Stimulated activated naive CD8-positive, alpha-beta T cell treated with anti-CD3 and anti-CD28 coated beads, Interleukin-15, Interleukin-2, amounts not matched to agents 100 U/mL and 50 U/mL, for 24 hours (primary cell): ENCODE measurements at regions not wholly inside any gene's neighbourhood (a gene's known extent, or its start where the extent isn't known, plus 50 kb on each side); places are given as distances from the start of the nearest gene placed in this dataset.
"Not testable (repeated sequence)": the region's sequence is repeated elsewhere in the genome, so short reads cannot be mapped to it uniquely, and the experiment has no call there.

Experiments used
- ATAC-seq: fragments of 150-1000 bp; cut with Tn5 transposase; one replicate; pipeline ENCODE4 v1.10.0; 2021
- DNase-seq: peaks from one replicate; pipeline ENCODE4 v3.0.0; 2021

DNA sequence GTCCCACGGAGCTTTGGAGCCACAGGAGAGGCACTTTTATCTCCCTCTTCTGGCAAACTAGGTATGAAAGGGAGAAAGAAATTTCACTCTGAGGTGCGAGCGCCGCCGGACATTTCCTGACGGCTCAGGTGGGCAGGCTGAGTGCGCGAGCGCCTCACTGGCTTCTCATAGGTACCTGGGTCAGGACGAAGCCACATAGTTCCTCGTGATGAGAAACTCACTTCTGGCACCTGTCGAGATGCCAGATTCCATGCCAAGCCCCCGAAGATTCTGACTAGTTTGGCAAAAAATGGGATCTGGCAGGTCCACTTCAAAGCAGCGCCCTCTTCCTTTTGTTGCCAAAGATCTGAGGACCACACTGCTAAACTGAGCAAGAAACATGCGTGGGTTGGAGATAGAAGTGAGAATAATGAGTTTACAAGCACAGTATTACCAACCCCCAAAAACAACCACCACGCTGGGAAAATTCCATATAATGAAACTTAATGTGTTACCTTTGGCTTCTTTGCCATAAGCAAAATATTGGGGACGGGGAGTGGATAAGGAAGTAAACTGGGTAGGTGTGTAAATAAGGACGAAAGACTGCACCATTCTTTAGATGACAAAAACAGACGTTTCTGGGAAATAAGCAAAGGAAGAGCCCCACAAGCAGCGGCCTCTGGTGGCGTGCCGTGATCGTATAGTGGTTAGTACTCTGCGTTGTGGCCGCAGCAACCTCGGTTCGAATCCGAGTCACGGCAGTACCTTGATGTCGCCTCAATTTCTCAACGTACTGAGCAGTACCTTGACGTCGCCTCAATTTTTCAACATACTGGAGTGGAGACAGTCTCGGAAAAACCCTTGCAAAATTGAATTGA lies 89.8 kb upstream of the PRSS16 start:
- peak; percentile 79 for DNase-seq
- ATAC-seq, result peak; percentile 94

DNA sequence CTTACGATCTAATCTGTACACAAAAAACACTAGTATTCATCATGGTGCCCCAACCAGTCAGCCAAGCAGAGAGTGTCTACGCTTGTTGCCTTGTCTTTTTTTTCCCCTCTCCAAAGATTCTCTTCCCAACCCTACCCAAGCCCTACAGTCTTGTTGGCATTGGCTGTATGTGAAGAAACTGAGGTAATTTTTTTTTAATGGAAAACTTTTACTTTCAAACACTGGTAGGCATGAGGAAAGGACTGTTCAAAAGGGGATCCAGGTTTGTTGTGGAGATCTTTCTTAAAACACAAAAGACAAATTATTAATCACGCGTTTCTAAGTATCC lies 89.2 kb upstream of the PRSS16 start:
- no peak for DNase-seq

DNA sequence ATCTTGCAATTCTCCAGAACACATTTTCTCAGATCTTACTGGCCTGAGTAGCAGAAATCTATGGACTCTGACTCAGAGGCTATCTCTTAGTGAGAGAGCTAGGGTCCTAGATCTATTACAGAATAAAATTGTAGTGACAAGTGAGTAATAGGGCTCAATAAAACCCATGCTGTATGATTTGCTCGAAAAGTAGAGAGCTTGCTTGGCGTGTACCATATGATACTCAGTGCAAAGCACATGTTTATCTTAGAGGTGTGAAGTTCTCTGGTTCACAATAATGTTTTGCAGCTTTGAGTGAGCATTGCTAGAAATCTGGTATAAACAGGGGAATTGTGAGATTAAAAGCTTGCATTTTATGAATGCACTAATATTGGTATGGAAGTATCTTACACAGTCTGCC lies 87.8 kb upstream of the PRSS16 start:
- ATAC-seq, result no peak
- DNase-seq, result no peak

More for the DNA sequence above, 89.2 kb upstream of the PRSS16 start:
- ATAC-seq, result no peak

DNA sequence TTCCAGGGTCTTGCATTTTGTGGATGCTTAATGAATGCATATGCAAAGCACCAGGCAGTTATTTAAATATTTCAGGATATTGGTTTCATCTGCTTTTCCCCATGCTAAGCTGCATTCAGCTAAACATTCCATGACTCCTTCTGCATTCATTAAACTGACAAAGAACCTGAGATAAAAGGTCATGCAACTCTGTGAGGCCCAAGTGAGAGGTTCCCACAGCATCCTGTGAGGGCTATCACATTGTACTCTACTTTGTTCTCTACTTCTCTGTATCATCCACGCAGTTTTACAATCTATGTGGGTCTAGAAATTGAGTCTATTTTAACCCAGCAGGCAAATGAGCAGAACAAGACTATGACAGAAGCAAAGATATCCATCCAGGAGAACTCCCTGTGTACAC lies 86.4 kb upstream of the PRSS16 start:
- ATAC-seq (no peak), DNase-seq (no peak)

DNA sequence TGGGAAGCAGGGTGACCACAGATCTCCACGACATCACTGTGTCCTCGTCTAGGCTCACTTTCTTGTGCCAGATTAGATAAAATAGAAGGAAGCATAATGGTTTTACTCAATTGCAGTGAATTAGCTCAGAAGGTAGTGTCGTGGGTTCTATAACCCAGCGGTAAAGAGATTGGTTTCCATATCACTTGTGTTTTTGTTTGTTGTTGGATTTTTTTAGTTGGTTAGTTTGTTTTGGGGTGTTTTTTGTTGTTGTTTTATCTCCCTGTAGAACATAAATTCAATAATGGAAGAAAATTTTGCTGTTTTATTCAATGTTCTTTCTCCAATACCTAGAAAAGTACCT lies 85.9 kb upstream of the PRSS16 start:
- no peak for DNase-seq
- no peak for ATAC-seq

DNA sequence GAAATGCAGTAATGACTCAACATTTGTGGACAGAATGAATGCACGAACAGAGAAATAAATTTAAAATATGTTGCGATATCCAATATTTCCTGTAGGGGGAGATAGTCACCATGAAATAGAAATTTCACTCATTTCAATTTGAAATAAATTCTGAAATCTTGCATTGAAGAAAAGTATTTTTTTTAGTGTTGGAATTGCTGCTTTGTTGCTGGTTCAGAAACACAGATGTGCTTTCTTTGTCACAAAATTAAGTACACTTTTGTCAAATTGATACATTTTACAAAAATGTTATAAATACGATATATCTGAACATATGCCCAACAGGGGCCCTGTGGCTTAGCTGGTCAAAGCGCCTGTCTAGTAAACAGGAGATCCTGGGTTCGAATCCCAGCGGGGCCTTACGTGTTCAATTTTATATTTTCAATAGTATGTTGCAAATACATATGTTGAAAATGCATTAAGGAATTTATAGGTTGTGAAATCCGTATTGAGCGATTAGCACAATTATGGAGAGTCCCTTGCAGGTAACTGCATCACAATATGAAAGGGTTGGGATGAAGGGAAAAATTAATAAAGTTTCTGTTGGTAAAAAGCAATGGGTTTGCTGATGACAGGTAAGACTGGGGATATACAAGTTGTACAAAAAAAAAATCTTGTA lies 85.4 kb upstream of the PRSS16 start:
- peak; percentile 51 for DNase-seq
- peak; percentile 29 for ATAC-seq

DNA sequence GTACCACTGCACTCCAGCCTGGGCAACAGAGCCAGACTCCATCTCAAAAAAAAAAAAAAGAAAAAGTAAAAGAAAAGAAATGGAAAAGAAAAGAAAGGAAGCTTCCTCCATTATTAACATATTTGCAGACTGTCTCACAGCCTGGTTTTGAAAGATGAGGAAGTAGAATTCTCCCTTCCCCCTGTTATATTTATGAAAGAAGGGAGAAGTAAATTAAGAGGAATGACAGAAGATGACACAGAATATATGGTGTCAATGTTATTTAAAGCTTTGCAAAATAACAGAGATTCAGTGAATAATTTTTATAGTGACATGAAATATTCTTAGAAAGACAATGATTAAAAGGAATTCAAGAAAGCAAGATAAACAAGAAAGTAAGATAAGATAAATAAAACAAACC lies 83.7 kb upstream of the PRSS16 start:
- no peak for ATAC-seq
- DNase-seq, result no peak

DNA sequence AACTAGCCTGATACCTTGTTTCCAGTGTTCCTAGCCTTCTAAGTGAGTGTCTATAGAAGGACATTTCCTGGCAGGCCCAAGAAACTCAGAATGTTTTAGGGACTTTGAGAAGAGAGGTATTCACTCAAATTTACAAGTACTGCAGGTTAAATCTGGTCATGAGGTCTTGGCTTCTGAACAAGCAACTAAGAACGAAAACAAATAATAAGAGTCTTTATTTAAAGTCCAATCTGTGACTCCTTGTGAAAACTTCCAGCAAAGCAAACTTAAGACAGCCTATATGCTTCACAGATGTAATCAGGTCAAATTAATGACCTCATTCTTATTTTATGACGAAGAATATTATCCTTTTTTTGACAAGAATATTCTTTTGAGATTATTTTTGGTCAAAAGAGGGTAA lies 79.4 kb upstream of the PRSS16 start:
- DNase-seq (no peak), ATAC-seq (no peak)

DNA sequence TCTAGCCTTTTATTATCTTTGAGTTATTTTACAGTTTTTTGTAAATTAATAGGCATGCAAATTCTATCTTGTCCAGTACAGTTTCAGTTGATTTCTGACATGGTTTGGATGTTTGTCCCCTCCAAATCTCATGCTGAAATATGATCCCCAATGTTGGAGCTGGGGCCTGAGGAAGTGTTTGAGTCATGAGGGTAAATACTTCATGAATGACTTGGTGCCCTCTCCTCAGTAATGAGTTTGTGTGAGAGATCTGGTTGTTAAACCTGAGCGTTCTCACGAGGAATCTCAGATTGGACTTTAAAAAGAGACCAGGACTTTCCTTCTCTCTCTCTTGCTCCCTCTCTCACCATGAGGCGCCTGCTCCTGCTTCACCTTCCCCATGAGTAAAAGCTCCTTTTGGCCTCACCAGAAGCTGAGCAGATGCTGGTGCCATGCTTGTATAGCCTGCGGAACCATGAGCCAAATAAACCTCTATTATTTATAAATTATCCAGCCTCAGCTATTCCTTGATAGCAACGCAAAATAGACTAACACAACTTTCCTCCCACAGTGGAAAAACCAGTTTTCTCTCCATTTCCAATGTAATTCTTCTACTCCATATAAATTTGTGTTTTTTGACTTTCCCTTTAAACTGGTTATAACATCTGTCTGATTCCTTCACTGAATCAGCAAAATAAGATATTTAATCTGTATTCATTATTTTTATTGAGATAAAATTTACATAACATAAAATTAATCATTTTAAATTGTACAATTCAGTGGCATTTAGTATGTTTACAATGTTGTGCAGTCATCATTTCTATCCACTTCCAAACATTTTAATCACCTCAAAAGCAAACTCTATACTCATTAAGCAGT lies 78.7 kb upstream of the PRSS16 start:
- no peak for DNase-seq

DNA sequence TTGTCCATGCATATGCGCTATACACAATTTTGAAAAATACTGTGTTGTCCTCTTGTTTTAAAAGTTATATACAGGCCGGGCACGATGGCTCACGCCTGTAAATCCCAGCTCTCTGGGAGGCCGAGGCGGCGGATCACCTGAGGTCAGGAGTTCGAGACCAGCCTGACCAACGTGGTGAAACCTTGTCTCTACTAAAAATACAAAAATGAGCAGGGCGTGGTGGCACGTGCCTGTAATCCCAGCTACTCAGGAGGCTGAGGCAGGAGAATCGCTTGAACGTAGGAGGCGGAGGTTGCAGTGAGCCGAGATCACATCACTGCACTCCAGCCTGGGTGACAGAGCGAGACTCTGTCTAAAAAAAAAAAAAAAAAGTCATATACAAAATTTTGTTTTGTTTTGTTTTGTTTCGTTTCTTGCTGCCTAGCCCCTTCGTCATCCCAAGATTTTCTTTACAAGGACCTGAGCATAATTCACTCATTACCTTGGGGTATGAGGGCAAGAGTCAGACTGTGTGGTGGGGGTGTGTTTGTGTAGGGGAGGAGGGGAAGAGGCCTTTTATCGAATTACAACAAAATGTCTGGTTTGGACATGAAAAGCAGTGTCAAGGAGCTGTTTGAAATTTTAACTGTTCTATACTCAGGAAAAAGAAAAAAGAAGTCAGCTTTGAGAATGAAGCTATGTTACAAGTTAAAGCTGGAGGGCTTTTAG lies 74.8 kb upstream of the PRSS16 start:
- DNase-seq, ATAC-seq: not testable (repeated sequence)

More for the DNA sequence above, 78.7 kb upstream of the PRSS16 start:
- ATAC-seq, result no peak

DNA sequence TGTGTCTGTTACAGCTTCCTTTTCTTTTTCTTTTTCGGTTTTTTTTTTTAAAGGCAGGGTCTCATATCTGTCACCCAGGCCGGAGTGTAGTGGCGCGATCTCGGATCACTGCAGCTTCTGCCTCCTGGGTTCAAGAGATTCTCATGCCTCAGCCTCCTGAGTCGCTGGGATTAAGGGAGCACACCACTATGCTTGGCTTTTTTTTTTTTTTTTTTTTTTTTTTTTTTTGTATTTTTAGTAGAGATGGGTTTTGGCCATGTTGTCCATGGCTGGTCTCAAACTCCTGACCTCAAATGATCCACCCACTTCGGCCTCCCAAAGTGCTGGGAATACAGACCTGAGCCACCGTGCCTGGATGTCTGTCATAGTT lies 74.3 kb upstream of the PRSS16 start:
- not testable (repeated sequence) for DNase-seq, ATAC-seq

DNA sequence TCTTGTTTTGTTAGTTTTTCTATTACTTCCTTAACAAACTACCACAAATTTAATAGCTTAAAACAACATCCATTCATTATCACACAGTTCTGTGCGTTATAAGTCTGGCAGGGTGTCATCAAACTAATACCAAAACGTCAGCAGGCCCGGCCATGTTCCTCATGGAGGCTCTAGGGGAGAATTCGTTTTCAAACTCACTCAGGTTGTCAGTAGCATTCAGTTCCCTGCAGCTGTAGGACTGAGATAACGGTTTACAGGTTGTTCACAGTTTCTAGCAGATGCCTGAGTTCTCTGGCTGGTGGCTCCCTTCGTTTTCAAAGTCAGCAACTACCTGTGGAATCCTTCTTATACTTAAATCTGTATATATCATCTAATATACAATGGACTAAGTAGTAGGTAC lies 72.5 kb upstream of the PRSS16 start:
- ATAC-seq (no peak), DNase-seq (no peak)

DNA sequence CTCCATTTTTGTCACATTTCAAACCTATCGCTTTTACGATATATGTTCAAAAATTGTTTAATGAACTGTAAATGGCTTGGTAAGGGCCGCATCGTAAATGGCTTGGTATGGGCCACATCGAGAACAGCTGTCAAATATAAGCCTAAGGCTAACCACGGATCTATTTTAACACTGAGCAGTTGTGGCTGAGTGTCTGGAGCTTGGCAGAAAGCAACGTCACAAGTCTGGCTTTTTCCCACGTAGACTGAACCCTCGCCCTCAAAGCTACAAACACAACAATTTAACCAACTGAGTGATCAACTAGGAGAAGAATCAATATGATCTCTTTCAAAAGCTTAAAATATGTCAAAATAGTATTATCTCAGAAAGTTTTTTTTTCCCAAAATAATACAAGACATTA lies 71.4 kb upstream of the PRSS16 start:
- no peak for DNase-seq
- ATAC-seq, result no peak

DNA sequence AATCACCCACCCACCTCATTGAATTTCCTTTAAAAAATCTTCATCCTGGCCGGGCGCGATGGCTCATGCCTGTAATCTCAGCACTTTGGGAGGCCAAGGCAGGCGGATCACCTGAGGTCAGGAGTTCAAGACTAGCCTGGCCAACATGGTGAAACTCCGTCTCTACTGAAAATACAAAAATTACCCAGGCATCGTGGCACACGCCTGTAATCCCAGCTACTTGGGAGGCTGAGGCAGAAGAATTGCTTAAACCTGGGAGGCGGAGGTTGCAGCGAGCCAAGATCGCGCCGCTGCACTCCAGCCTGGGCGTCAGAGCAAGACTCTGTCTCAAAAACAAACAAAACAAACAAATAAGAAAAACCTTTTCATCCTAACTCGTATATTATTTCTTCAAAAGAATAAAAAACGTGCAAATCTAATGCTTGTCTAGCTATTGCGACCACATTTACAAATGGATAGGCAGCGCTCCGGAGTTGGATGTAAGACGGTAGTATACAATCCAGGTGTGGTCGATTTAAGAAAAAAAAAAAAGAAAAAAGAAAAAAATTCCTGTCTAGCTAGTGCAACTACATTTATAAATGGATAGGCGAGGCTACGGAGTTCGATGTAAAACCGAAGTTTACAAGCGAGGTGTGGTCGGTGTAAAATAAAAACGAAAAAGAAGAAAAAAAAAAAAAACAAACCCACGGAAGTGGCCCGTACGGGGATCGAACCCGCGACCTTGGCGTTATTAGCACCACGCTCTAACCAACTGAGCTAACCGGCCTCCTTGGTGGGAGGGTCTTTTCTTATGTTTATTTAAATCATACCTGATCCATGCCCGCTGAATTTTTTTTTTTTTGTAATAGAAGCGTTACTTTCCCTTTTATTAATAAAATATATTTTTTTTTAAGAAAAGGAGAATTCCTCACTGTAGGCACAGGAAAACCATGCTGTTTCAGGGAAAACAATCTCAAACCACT lies 70.7 kb upstream of the PRSS16 start:
- DNase-seq (peak; percentile 66), ATAC-seq (peak; percentile 21)

DNA sequence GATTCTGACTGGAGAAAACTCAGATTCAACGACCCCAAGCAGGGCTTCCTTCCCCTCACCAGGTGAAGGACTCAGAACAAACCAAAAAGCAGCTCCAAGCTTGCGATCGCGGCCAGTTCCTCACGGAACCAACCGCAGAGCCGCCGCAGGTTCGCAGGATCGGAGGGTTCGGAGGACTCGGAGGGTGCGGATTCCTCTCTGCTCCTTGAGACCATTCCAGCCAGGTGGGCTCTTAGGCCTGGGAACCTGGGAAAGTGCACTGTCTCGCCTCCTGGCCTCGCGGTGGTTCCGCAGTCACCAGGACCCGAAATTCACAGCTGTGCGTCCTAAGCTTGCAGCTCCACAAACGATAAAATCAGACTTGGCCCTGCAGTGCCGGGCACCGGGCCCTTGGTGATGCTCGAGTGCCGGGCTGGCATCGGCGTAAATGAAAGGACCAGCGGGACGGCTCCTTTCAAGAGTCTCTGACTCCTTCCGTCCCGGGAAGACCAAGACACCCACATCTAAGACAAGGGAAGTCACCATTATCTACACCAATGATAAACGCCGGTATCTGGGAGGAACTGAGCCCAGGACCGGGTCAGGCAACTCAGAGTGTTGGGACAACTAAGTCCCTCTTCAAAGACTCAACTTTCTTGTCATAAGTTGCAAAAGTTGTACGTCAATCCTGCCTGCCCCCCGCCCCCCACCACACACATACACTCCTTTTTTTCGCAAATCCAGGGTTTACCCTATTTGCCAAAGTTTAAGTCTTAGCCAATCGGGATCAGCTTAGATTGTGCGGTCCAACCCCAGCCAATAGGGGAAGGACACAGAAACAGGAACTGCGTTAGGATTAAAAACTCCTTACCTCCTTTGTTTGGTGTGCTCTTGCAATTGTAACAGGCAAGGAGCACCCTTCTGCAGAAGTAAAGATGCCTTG lies 69.8 kb upstream of the PRSS16 start:
- DNase-seq (peak; percentile 76), ATAC-seq (peak; percentile 88)

DNA sequence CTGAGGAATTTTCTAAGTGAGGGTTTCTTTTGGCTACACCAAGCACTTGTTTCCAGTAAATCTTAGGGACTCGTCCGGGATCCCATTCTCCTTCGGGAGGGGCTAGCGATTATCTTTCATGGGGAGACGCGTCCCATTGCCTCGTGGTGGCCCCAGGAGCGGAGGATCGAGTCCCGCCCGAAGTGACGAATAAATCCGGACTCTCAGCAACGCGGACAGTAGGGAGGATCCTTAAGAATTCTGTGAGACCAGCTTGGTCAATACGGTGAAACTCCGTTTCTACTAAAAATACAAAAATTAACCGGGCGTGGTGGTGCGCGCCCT lies 69.1 kb upstream of the PRSS16 start:
- DNase-seq, result peak; percentile 37
- ATAC-seq, result no peak

DNA sequence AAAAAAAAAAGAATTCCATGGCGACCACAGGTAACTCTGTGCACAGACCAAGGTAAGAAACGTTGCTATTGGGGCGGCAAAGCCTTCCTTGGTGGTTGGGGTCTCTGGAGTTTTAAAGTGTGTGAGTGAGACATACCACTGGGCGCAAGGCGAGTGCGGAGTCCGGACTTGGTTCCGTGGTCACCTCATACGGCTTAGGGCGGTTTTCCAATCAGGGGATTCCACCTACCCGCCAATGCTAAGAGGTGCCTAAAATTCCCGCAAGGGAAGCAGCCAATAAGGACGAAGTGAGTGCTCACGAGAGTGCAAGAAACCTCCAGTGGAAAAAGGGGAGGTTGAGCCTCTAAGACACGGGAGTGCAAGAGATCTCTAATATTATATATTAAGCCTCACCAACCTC lies 68.6 kb upstream of the PRSS16 start:
- DNase-seq, result no peak

DNA sequence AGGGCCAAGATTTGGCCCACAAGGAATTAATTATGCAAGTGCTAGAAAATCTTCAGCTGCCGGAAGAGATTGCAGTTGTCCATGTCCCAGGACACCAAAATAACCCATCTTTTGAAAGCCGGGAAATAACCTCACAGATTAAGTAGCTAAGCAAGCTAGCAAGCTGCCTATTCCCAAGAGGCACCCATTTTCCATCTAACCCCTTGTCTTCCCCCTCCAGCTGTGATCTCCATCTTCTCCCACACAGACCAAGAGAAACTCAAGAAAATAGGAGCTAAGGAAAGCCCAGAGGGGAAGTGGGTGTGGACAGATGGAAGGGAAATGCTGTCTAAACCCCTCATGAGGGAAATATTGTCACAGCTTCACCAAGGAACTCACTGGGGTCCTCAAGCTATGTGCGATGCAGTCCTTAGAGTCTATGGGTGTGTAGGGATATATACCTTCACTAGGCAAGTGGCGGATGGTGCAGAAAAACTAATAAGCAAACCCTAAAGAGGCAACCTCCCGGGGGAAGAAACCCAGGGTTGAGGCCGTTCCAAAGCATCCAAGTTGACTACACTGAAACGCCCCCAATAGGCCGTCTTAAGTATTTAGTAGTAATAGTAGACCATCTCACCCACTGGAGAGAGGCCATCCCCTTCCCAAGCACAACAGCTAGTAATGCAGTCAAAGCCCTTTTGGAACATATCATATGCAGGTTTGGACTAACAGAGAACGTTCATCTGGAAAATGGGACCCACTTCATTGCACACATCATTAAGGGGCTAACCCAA lies 64.3 kb upstream of the PRSS16 start:
- no peak for ATAC-seq
- DNase-seq, result no peak

More for the DNA sequence above, 68.6 kb upstream of the PRSS16 start:
- ATAC-seq, result no peak
